SK-N-MC (cell line): ENCODE measurements at regions not wholly inside any gene's neighbourhood (a gene's known extent, or its start where the extent isn't known, plus 50 kb on each side); places are given as distances from the start of the nearest gene placed in this dataset.

Experiments used
- EZH2 ChIP-seq: fragments of 200-600 bp; sonication (generic); IDR thresholded peaks from one replicate; pipeline ENCODE4 v1.6.1; 2017; ENCODE audit warnings: antibody characterized with exemption
- FOXP2 ChIP-seq: optimal IDR thresholded peaks from 2 replicates; pipeline ENCODE3; 2011; ENCODE audit warnings: mild to moderate bottlenecking, moderate library complexity; ENCODE audit not compliant: insufficient read depth; ENCODE audit errors: extremely low read length, control extremely low read depth
- POLR2AphosphoS5 ChIP-seq: IDR thresholded peaks from 2 replicates; pipeline ENCODE4 v1.6.1; 2012; ENCODE audit warnings: mild to moderate bottlenecking, low read depth, low read length, borderline replicate concordance

DNA sequence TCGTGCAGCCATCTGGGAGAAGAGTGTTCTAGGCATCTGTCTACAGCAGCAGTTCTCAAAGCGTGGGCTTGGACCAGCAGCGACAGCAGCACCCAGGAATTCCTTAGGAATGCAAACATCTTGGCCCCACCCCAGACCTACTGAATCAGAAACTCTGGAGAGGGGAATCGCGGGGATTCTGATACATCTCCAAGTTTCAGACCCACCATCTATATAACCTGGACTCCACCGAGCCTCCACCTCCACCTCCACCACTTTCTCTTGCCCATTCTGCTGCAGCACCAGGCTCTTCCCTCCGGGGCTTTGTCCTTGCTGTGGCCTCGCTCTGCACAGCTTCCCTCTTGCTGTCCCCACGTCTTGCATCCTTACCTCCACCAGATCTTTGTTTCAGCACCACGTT is 256.4 kb downstream of the BCL2 start:
- TF ChIP-seq POLR2AphosphoS5 = no peak
- no peak for TF ChIP-seq FOXP2
- no peak for TF ChIP-seq EZH2
